ENCODE measurements at regions not wholly inside any gene's neighbourhood (a gene's known extent, or its start where the extent isn't known, plus 50 kb on each side); places are given as distances from the start of the nearest gene placed in this dataset.

DNA sequence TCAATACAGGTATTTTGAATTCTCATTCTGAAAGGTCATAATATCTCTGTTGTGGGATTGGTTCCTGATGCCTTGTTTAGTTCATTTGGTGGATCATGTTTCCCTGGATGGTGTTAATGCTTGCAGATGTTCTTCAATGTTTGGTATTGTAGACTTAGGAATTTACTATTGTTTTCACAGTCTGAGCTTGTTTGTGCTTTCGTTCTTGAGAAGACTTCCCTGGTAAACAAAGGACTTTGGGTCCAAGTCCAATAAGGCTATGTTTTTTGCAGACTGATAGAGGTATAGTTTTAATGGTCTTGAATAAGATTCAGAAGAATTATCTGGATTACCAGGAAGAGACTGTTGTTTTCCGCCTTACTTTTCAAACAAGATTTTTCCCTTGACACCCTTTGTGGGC is 1646.3 kb downstream of the AMY1C start:
- TF ChIP-seq FOS (IDR thresholded peaks at IDR 0.05; ENCODE audit: borderline replicate concordance, insufficient read depth, low read length) = no peak
- TF ChIP-seq, protein P1, sequence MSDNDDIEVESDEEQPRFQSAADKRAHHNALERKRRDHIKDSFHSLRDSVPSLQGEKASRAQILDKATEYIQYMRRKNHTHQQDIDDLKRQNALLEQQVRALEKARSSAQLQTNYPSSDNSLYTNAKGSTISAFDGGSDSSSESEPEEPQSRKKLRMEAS (IDR thresholded peaks at IDR 0.05; ENCODE audit: insufficient read depth, insufficient read length) = no peak
- no peak for TF ChIP-seq MYC (IDR thresholded peaks at IDR 0.05; ENCODE audit: low read depth, low read length)
- TF ChIP-seq EZH2 (IDR thresholded peaks at IDR 0.05; ENCODE audit: borderline replicate concordance, low read depth, low read length, severe bottlenecking) = no peak
- no peak for TF ChIP-seq POLR2A (IDR thresholded peaks at IDR 0.05; ENCODE audit: low read depth, low read length)
- no peak for TF ChIP-seq POLR2AphosphoS5 (IDR thresholded peaks at IDR 0.05; ENCODE audit: insufficient read depth, low read depth, low read length)
- TF ChIP-seq, protein P2, sequence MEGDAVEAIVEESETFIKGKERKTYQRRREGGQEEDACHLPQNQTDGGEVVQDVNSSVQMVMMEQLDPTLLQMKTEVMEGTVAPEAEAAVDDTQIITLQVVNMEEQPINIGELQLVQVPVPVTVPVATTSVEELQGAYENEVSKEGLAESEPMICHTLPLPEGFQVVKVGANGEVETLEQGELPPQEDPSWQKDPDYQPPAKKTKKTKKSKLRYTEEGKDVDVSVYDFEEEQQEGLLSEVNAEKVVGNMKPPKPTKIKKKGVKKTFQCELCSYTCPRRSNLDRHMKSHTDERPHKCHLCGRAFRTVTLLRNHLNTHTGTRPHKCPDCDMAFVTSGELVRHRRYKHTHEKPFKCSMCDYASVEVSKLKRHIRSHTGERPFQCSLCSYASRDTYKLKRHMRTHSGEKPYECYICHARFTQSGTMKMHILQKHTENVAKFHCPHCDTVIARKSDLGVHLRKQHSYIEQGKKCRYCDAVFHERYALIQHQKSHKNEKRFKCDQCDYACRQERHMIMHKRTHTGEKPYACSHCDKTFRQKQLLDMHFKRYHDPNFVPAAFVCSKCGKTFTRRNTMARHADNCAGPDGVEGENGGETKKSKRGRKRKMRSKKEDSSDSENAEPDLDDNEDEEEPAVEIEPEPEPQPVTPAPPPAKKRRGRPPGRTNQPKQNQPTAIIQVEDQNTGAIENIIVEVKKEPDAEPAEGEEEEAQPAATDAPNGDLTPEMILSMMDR (IDR thresholded peaks at IDR 0.05; ENCODE audit: extremely low read depth in 1 of 2, insufficient read depth in 1 of 2, low read depth in 1 of 2, low read length in 2 of 2) = no peak
- TF ChIP-seq JUN (IDR thresholded peaks at IDR 0.05; ENCODE audit: borderline replicate concordance, insufficient read depth, insufficient read length, low read depth) = no peak
- intact Hi-C loops (cut with micrococcal nuclease) = no loop called here
- dilution Hi-C loops (cut with MboI; ENCODE audit: extremely low pct_ligation_motif_present, low sequenced_read_pairs) = no loop called here
- Histone ChIP-seq H4K20me1 (replicated peaks; ENCODE audit: control insufficient read depth, extremely low read depth, insufficient read depth, low read length) (no peaks in the 10 kb centered on the region), H3K79me2 (ENCODE audit: control insufficient read depth, insufficient read depth, low read length) (no peaks in the 10 kb centered on the region), H3K9ac (replicated peaks; ENCODE audit: extremely low read depth, insufficient read depth, low read length) (no peak overlapping the region), H3K4me2 (ENCODE audit: insufficient read depth, low read length) (no peak overlapping the region), H3K9me1 (replicated peaks; ENCODE audit: control insufficient read depth, extremely low read depth, insufficient read depth, low read length) (no peaks in the 10 kb centered on the region), H2AFZ (ENCODE audit: low read depth, low read length) (no peak overlapping the region), H3K27ac (ENCODE audit: insufficient read depth, low read depth, low read length) (no peak overlapping the region), H3K36me3 (ENCODE audit: control insufficient read depth in 2 of 2, extremely low read depth in 1 of 2, insufficient read depth in 2 of 2, low read length in 2 of 2) (no peaks in the 10 kb centered on the region), H3K4me3 (replicated peaks in 1 of 3; ENCODE audit: insufficient read depth in 1 of 3, low read depth in 1 of 3, low read length in 3 of 3) (no peak overlapping the region), H3K9me3 (replicated peaks; ENCODE audit: control insufficient read depth, insufficient read depth, low read length) (peaks cover 2% of the 10 kb centered on the region), H3K27me3 (ENCODE audit: control insufficient read depth in 2 of 2, insufficient read depth in 2 of 2, low read length in 2 of 2) (no peaks in the 10 kb centered on the region), H3K4me1 (ENCODE audit: control insufficient read depth, extremely low read depth, insufficient read depth, low read length) (no peaks in the 10 kb centered on the region)
- ChIA-PET CTCF (no interaction called here), POLR2A (no interaction called here)
- BruUV-seq (replicated peaks) = no TSS peak
- FAIRE-seq (no peak), DNase-seq (ENCODE audit: low read depth, low spot score) (no peak)

All from endothelial cell of umbilical vein (primary cell).